Spinal cord (tissue), 9 donors: ENCODE measurements at regions not wholly inside any gene's neighbourhood (a gene's known extent, or its start where the extent isn't known, plus 50 kb on each side); places are given as distances from the start of the nearest gene placed in this dataset.
A peak's percentile ranks its signal among the peaks of the same experiment; 100 is the strongest.

ENCODE experiments used
- DNase-seq, 6 donors: peaks; one replicate each; pipeline versions ENCODE4 v3.0.0 to v3.0.0-alpha.2; 2013 to 2015; ENCODE audit warnings: low spot score in 6 of 6, low read depth in 4 of 6
- H3K27ac ChIP-seq: one replicate; pipeline ENCODE4 v1.5.1; 2013; ENCODE audit warnings: low read depth, low read length, control low read depth
- H3K27me3 ChIP-seq: one replicate; pipeline ENCODE4 v1.6.1; 2013; ENCODE audit warnings: low read length; ENCODE audit not compliant: control insufficient read depth, insufficient read depth
- H3K36me3 ChIP-seq: one replicate; pipeline ENCODE4 v1.6.1; 2013; ENCODE audit warnings: low read length; ENCODE audit not compliant: control insufficient read depth, insufficient read depth
- H3K4me1 ChIP-seq: one replicate; pipeline ENCODE4 v1.6.1; 2013; ENCODE audit warnings: low read length; ENCODE audit not compliant: control insufficient read depth, insufficient read depth
- H3K4me3 ChIP-seq: one replicate; pipeline ENCODE4 v1.5.1; 2013; ENCODE audit warnings: low read depth, low read length, control low read depth
- H3K9me3 ChIP-seq: one replicate; pipeline ENCODE4 v1.6.1; 2013; ENCODE audit warnings: low read length; ENCODE audit not compliant: control insufficient read depth, insufficient read depth
- WGBS: methylation state at CpG from one replicate; pipeline ENCODE4 v1.1.5; 2013; ENCODE audit warnings: missing lambda C conversion rate; ENCODE audit not compliant: insufficient coverage; 5-methylcytosine and 5-hydroxymethylcytosine counted together
- donor health status: healthy.

- H3K4me3 ChIP-seq, result no peak overlapping the region
These were observed 256.0 kb upstream of the STAC start for GRCh38 chr3:36124118-36124796.

GRCh38 chr3:36132214-36132613, 248.1 kb upstream of the STAC start:
- DNase-seq, result no peak
- WGBS, result 100% methylated on average over 1 of the region's 2 CpGs
- H3K4me1 ChIP-seq, result no peaks in the 10 kb centered on the region

More at GRCh38 chr3:36124118-36124796, 256.0 kb upstream of the STAC start:
- Histone ChIP-seq H3K27ac (no peak overlapping the region), H3K36me3 (no peaks in the 10 kb centered on the region), H3K9me3 (peaks cover 2% of the 10 kb centered on the region), H3K4me1 (no peaks in the 10 kb centered on the region), H3K27me3 (no peaks in the 10 kb centered on the region)
- no peak for DNase-seq
- WGBS, result 33% methylated on average over 1 of the region's 2 CpGs

GRCh38 chr3:36135863-36136262, 244.4 kb upstream of the STAC start:
- Histone ChIP-seq H3K36me3 (no peaks in the 10 kb centered on the region), H3K4me1 (no peaks in the 10 kb centered on the region), H3K4me3 (no peak overlapping the region), H3K9me3 (no peaks in the 10 kb centered on the region), H3K27ac (no peak overlapping the region), H3K27me3 (no peaks in the 10 kb centered on the region)
- no peak for DNase-seq

More at GRCh38 chr3:36132214-36132613, 248.1 kb upstream of the STAC start:
- no peak overlapping the region for H3K4me3 ChIP-seq
- H3K27ac ChIP-seq, result no peak overlapping the region
- H3K27me3 ChIP-seq, result no peaks in the 10 kb centered on the region
- no peaks in the 10 kb centered on the region for H3K36me3 ChIP-seq
- no peaks in the 10 kb centered on the region for H3K9me3 ChIP-seq

GRCh38 chr3:36142746-36143145, 237.6 kb upstream of the STAC start:
- H3K4me1 ChIP-seq, result no peaks in the 10 kb centered on the region
- H3K9me3 ChIP-seq, result no peaks in the 10 kb centered on the region
- DNase-seq, result no peak
- H3K27me3 ChIP-seq, result no peaks in the 10 kb centered on the region
- no peaks in the 10 kb centered on the region for H3K36me3 ChIP-seq
- no peak overlapping the region for H3K4me3 ChIP-seq
- H3K27ac ChIP-seq, result no peak overlapping the region

GRCh38 chr3:36146404-36146803, 233.9 kb upstream of the STAC start:
- no peak overlapping the region for H3K27ac ChIP-seq
- no peaks in the 10 kb centered on the region for H3K9me3 ChIP-seq
- no peak overlapping the region for H3K4me3 ChIP-seq
- 100% methylated on average over 1 of the region's 2 CpGs for WGBS
- H3K4me1 ChIP-seq, result no peaks in the 10 kb centered on the region
- H3K27me3 ChIP-seq, result no peaks in the 10 kb centered on the region
- no peak for DNase-seq
- H3K36me3 ChIP-seq, result no peaks in the 10 kb centered on the region

GRCh38 chr3:36147934-36148558, 232.3 kb upstream of the STAC start:
- no peaks in the 10 kb centered on the region for H3K27me3 ChIP-seq
- 92% methylated on average over 9 of the region's 11 CpGs for WGBS
- H3K9me3 ChIP-seq, result no peaks in the 10 kb centered on the region
- DNase-seq, result no peak
- no peak overlapping the region for H3K4me3 ChIP-seq
- H3K36me3 ChIP-seq, result no peaks in the 10 kb centered on the region
- H3K27ac ChIP-seq, result no peak overlapping the region
- no peaks in the 10 kb centered on the region for H3K4me1 ChIP-seq

- DNase-seq, result no peak
- H3K4me1 ChIP-seq, result no peaks in the 10 kb centered on the region
- no peaks in the 10 kb centered on the region for H3K36me3 ChIP-seq
- H3K9me3 ChIP-seq, result no peaks in the 10 kb centered on the region
- H3K4me3 ChIP-seq, result no peak overlapping the region
- no peak overlapping the region for H3K27ac ChIP-seq
- H3K27me3 ChIP-seq, result no peaks in the 10 kb centered on the region
These were observed 230.8 kb upstream of the STAC start for GRCh38 chr3:36149447-36149865.

- Histone ChIP-seq H3K4me3 (no peak overlapping the region), H3K36me3 (no peaks in the 10 kb centered on the region), H3K27ac (no peak overlapping the region), H3K9me3 (no peaks in the 10 kb centered on the region), H3K4me1 (no peaks in the 10 kb centered on the region), H3K27me3 (no peaks in the 10 kb centered on the region)
- DNase-seq, result no peak
These were observed 224.8 kb upstream of the STAC start for GRCh38 chr3:36155515-36155914.

- DNase-seq, result no peak
- no peak overlapping the region for H3K4me3 ChIP-seq
- no peaks in the 10 kb centered on the region for H3K27me3 ChIP-seq
- no peaks in the 10 kb centered on the region for H3K9me3 ChIP-seq
- no peak overlapping the region for H3K27ac ChIP-seq
- H3K36me3 ChIP-seq, result no peaks in the 10 kb centered on the region
- no peaks in the 10 kb centered on the region for H3K4me1 ChIP-seq
- no CpG with 5 or more reads among the region's 3 CpGs for WGBS
These were observed 215.9 kb upstream of the STAC start for GRCh38 chr3:36164400-36164799.

GRCh38 chr3:36165509-36166290, 214.6 kb upstream of the STAC start:
- WGBS, result no CpG with 5 or more reads among the region's 3 CpGs
- Histone ChIP-seq H3K27ac (no peak overlapping the region), H3K4me1 (no peaks in the 10 kb centered on the region), H3K4me3 (no peak overlapping the region), H3K9me3 (no peaks in the 10 kb centered on the region), H3K27me3 (no peaks in the 10 kb centered on the region), H3K36me3 (no peaks in the 10 kb centered on the region)
- peak in 1 of 6 donors; percentile 75 for DNase-seq
